Smooth muscle cell (in vitro differentiated cells): ENCODE measurements at regions not wholly inside any gene's neighbourhood (a gene's known extent, or its start where the extent isn't known, plus 50 kb on each side); places are given as distances from the start of the nearest gene placed in this dataset.

ENCODE experiments used
- DNase-seq: peaks from one replicate; lab custom pipeline; 2025; ENCODE audit not compliant: unreplicated experiment; lab: John Stamatoyannopoulos, UW
- H2AFZ ChIP-seq: fragments of 200-600 bp; sonication (generic); 2 replicates; pipeline ENCODE4 v1.6.0; 2016; ENCODE audit warnings: antibody characterized with exemption, low read depth, mild to moderate bottlenecking
- H3F3A ChIP-seq: fragments of 200-600 bp; sonication (generic); 2 replicates; pipeline ENCODE4 v1.6.0; 2017; ENCODE audit warnings: antibody characterized with exemption, low read depth
- H3K27ac ChIP-seq: fragments of 200-600 bp; sonication (generic); 2 replicates; pipeline ENCODE4 v1.5.1; 2016; ENCODE audit warnings: low read depth, mild to moderate bottlenecking
- H3K27me3 ChIP-seq: fragments of 200-600 bp; sonication (generic); 2 replicates; pipeline ENCODE4 v1.6.1; 2016; ENCODE audit warnings: low read depth, mild to moderate bottlenecking
- H3K36me3 ChIP-seq: fragments of 200-600 bp; sonication (generic); 2 replicates; pipeline ENCODE4 v1.5.1; 2016; ENCODE audit warnings: low read depth
- H3K4me1 ChIP-seq: fragments of 200-600 bp; sonication (generic); 2 replicates; pipeline ENCODE4 v1.5.1; 2016; ENCODE audit warnings: low read depth
- H3K4me2 ChIP-seq: fragments of 200-600 bp; sonication (generic); 2 replicates; pipeline ENCODE4 v1.6.0; 2016; ENCODE audit warnings: mild to moderate bottlenecking
- H3K4me3 ChIP-seq: fragments of 200-600 bp; sonication (generic); 2 replicates; pipeline ENCODE4 v1.5.1; 2016; ENCODE audit warnings: mild to moderate bottlenecking
- H3K79me2 ChIP-seq: fragments of 200-600 bp; sonication (generic); 2 replicates; pipeline ENCODE4 v1.6.0; 2016; ENCODE audit warnings: low read depth, mild to moderate bottlenecking
- H3K9ac ChIP-seq: fragments of 200-600 bp; sonication (generic); 2 replicates; pipeline ENCODE4 v1.6.0; 2016; ENCODE audit warnings: low read depth
- H3K9me3 ChIP-seq: fragments of 200-600 bp; sonication (generic); replicated peaks from 2 replicates; pipeline ENCODE4 v1.5.1; 2016; ENCODE audit warnings: low read depth
- H4K20me1 ChIP-seq: fragments of 200-600 bp; sonication (generic); 2 replicates; pipeline ENCODE4 v1.6.0; 2016; ENCODE audit warnings: low read depth
- CTCF ChIP-seq: fragments of 200-600 bp; sonication (generic); IDR thresholded peaks from 2 replicates; pipeline ENCODE4 v1.5.1; 2017; ENCODE audit warnings: borderline replicate concordance, mild to moderate bottlenecking, antibody characterized with exemption; ENCODE audit not compliant: insufficient read depth, poor library complexity, severe bottlenecking
- WGBS: methylation state at CpG from one replicate; pipeline ENCODE4 v1.1.7; 2016; ENCODE audit warnings: low lambda C conversion rate; 5-methylcytosine and 5-hydroxymethylcytosine counted together

- H3K27me3 ChIP-seq = no peaks in the 10 kb centered on the region
- no peak overlapping the region for H3K27ac ChIP-seq
- DNase-seq = no peak
- no peaks in the 10 kb centered on the region for H3K4me1 ChIP-seq
- TF ChIP-seq CTCF = no peak
- H3K4me3 ChIP-seq = no peak overlapping the region
- H3K4me2 ChIP-seq = no peak overlapping the region
- H3K36me3 ChIP-seq = no peaks in the 10 kb centered on the region
- H3K9ac ChIP-seq = no peak overlapping the region
- no peaks in the 10 kb centered on the region for H3K79me2 ChIP-seq
- H2AFZ ChIP-seq = no peak overlapping the region
- 74% methylated on average over 1 of the region's 1 CpG for WGBS
- no peaks in the 10 kb centered on the region for H3K9me3 ChIP-seq
- H3F3A ChIP-seq = no peaks in the 10 kb centered on the region
- H4K20me1 ChIP-seq = no peaks in the 10 kb centered on the region
These were observed 429.4 kb upstream of the NXPH2 start for GRCh38 chr2:139209586-139209985.

- Histone ChIP-seq H3K4me3 (no peak overlapping the region), H3K9ac (no peak overlapping the region), H3K36me3 (no peaks in the 10 kb centered on the region), H3K27ac (no peak overlapping the region), H4K20me1 (no peaks in the 10 kb centered on the region), H3K27me3 (no peaks in the 10 kb centered on the region), H3K79me2 (no peaks in the 10 kb centered on the region), H3K9me3 (no peaks in the 10 kb centered on the region), H3K4me2 (no peak overlapping the region), H2AFZ (no peak overlapping the region), H3K4me1 (no peaks in the 10 kb centered on the region), H3F3A (no peaks in the 10 kb centered on the region)
- no peak for DNase-seq
- 77% methylated on average over 2 of the region's 2 CpGs for WGBS
- TF ChIP-seq CTCF = no peak
These were observed 421.3 kb upstream of the NXPH2 start for GRCh38 chr2:139201516-139201915.

GRCh38 chr2:139196754-139197153 is 416.6 kb upstream of the NXPH2 start:
- Histone ChIP-seq H3F3A (no peaks in the 10 kb centered on the region), H3K9ac (no peak overlapping the region), H3K79me2 (no peaks in the 10 kb centered on the region), H3K4me2 (no peak overlapping the region), H3K9me3 (no peaks in the 10 kb centered on the region), H3K27ac (no peak overlapping the region), H2AFZ (no peak overlapping the region), H4K20me1 (no peaks in the 10 kb centered on the region), H3K27me3 (no peaks in the 10 kb centered on the region), H3K4me3 (no peak overlapping the region), H3K36me3 (no peaks in the 10 kb centered on the region), H3K4me1 (no peaks in the 10 kb centered on the region)
- DNase-seq = no peak
- WGBS = 84% methylated on average over 4 of the region's 4 CpGs
- TF ChIP-seq CTCF = no peak

GRCh38 chr2:139194546-139194945 is 414.4 kb upstream of the NXPH2 start:
- Histone ChIP-seq H3K4me2 (no peak overlapping the region), H3F3A (no peaks in the 10 kb centered on the region), H3K27ac (no peak overlapping the region), H3K4me1 (no peaks in the 10 kb centered on the region), H3K4me3 (no peak overlapping the region), H3K79me2 (no peaks in the 10 kb centered on the region), H3K9me3 (no peaks in the 10 kb centered on the region), H4K20me1 (no peaks in the 10 kb centered on the region), H2AFZ (no peak overlapping the region), H3K9ac (no peak overlapping the region), H3K36me3 (no peaks in the 10 kb centered on the region), H3K27me3 (no peaks in the 10 kb centered on the region)
- WGBS = 91% methylated on average over 7 of the region's 7 CpGs
- TF ChIP-seq CTCF = no peak
- no peak for DNase-seq
